Fibroblast of skin of left quadriceps (primary cell): ENCODE measurements at regions not wholly inside any gene's neighbourhood (a gene's known extent, or its start where the extent isn't known, plus 50 kb on each side); places are given as distances from the start of the nearest gene placed in this dataset.
A peak's percentile ranks its signal among the peaks of the same experiment; 100 is the strongest.
"Not testable (repeated sequence)": the region's sequence is repeated elsewhere in the genome, so short reads cannot be mapped to it uniquely, and the experiment has no call there.

Experiments used
- DNase-seq, 2 experiments: peaks; one replicate each; pipeline ENCODE4 v3.0.0-alpha.2; 2013; ENCODE audit warnings: low read depth in 2 of 2

GRCh38 chr10:6737080-6737641, 157.1 kb upstream of the PRKCQ start:
- no peak for DNase-seq

- DNase-seq = no peak
These were observed 154.2 kb upstream of the PRKCQ start for GRCh38 chr10:6734286-6734685.

GRCh38 chr10:6729861-6730344, 149.8 kb upstream of the PRKCQ start:
- DNase-seq = no peak

DNA sequence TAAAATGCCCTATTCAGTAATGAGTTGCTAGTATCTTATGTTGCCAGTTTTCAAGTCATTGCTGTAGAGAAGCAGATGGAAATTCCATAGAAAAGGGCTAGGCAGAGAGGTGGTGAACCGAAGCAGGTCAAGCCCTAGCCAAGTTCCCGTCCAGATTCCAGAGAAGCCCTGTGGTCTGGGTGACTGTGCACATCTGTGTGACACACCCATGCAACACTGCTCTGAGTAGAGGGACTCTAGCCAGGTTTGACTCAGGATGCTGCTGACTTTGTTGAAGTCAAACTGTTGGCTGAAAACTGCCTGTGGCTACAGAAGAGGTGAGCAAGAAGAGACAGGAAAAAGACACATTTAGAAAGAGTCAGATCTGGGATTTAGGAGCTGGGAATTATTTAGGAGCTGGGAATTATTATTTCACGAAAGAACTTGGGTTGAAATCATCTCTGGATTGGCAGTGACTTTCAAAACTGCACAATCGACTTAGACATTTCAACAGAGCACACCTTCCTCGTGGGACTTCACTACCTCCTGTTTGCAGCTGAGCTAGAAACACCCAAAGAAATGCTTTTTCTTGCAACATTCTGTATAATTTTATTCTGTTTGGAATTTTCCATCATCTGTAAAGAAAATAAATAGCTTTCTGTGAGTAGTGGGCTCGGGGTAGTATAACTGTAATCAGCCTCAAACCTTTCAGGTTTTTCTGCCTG, 149.1 kb upstream of the PRKCQ start:
- DNase-seq = no peak

- no peak for DNase-seq
These were observed 146.8 kb upstream of the PRKCQ start for GRCh38 chr10:6726924-6727323.

GRCh38 chr10:6722616-6723004, 142.5 kb upstream of the PRKCQ start:
- DNase-seq = peak; percentile 27 to 28

GRCh38 chr10:6721964-6722615, 142.0 kb upstream of the PRKCQ start:
- peak; percentile 90 for DNase-seq

DNA sequence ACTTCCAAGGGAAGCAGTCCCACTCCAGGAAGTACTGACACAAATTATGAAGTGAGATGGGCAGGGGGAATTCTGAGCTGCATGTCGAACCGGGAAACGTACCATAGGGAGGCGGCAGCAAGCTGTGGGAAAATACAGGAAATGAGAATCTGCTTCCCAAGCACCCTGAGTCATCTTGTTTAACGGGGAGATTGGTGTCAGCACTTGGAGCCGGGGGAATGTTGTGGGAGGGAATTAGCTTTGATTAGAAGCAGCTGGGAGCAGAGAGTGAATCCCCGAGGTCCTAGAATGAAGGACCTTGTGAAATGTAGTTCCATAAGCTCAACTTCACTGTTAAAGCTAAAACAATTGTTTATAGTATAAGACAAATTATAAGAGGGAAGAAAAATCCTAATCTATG, 141.4 kb upstream of the PRKCQ start:
- peak; percentile 96 to 97 for DNase-seq

DNA sequence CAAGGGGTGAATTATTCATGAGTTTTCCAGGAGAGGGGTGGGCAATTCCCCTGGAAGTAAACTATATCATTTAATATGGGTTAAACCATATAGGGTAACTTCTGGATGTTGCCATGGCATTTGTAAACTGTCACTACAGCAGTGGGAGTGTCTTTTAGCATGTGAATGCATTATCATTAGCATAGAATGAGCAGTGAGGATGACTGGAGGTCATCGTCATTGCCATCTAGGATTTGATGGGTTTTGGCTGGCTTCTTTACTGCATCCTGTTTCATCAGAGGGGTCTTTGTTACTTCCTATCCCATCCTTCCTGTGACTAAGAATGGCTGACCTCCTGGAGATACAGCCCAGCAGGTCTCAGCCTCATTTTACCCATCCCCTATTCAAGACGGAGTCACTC, 139.5 kb upstream of the PRKCQ start:
- DNase-seq = no peak

GRCh38 chr10:6718550-6718949, 138.5 kb upstream of the PRKCQ start:
- DNase-seq = no peak

GRCh38 chr10:6716516-6716915, 136.4 kb upstream of the PRKCQ start:
- DNase-seq = peak; percentile 57 to 63

DNA sequence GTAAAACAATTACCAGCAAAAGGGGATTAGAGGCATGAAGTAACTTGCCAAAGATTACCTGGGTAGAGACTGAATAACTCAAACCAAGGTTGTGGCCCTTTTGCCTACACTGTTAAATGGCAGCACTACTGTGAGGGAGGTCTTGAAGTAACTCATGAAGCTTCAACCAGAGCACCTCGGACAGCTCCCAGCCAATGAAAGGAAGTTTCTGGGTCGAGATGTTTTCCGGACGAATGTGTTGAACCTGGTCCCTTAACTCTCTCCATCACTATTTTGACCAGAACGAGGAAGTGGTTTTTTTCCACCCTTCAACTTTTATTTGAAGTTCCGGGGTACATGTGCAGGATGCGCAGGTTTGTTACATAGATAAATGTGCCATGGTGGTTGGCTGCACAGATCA, 133.6 kb upstream of the PRKCQ start:
- DNase-seq = no peak

DNA sequence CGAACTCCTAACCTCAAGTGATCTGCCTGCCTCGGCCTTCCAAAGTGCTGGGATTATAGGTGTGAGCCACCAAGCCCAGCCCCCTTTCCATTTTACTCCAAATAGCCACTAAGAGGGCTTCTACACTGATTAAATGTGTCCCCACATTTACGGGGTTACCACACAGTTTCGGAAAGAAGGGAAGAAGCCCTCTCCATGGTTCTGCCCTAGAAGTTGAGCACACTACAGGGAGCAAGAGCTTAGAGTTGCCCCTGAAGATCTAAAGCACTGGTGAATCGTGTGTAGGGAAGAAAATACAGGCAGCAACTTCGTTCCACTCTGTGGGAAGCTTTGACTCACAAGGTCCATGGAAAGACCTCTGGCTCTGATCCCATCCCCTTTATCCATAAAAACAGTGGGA, 133.0 kb upstream of the PRKCQ start:
- no peak for DNase-seq

DNA sequence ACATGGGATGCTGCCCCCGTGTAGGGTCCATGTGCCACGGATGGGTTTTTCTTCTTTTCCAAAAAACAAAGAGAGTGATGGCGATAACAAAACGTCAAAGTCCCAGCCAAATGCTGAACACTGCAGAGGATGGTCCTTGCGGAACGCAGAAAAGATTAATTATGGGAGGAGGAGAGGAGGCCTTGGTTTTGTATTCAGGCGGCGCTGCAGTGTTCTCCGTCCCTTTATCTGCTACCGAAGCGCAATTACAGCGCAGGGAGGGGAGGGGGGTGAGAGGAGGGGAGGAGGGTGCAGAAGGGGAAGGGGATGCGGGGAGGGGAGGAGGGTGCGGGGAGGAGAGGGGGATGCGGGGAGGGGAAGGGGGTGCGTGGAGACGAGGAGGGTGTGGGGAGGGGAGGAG, 131.8 kb upstream of the PRKCQ start:
- no peak for DNase-seq

DNA sequence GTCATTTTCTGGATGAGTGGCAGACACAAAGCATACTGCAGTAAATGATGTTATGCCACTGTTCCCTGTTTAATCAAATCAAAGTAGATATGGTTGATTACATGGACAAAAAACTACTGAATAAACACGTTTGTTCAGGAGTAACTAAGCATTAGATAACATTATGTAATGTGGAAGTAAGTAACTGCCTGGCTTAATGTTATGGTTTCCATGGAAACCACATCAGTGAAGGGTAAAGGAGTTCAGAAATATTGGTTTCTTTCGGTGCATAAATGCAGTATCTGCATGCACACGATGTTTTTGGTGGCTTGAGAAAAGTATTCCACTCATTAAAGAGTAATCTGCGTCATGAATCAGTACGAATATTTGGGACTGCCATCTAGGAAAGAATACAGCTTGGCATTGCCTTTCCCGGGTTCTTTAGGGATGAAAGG, 131.3 kb upstream of the PRKCQ start:
- no peak for DNase-seq

DNA sequence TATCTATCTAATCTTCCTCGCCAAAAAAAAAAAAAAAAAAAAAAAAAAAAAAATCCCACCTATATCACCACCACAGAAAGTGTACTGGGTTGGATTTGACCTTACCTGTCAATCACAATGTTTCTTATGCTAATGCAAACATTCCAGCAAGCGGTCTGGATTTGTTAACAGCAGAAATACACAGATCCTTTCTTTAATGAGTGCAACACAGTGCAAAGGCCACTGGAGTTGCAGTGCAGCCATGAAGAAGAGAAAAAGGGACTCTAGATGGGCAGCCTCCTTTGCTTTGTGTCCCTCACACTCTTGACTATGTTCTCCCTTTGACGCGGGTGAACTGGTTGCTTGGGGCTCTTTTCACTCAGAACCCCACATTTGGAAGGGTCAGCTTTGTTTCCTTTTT, 127.3 kb upstream of the PRKCQ start:
- DNase-seq = no peak

GRCh38 chr10:6706725-6707124, 126.6 kb upstream of the PRKCQ start:
- DNase-seq = no peak

- DNase-seq = no peak
These were observed 124.8 kb upstream of the PRKCQ start for GRCh38 chr10:6704896-6705295.

GRCh38 chr10:6702833-6703232, 122.8 kb upstream of the PRKCQ start:
- DNase-seq = not testable (repeated sequence)

- DNase-seq = no peak
These were observed 122.0 kb upstream of the PRKCQ start for GRCh38 chr10:6702030-6702429.

DNA sequence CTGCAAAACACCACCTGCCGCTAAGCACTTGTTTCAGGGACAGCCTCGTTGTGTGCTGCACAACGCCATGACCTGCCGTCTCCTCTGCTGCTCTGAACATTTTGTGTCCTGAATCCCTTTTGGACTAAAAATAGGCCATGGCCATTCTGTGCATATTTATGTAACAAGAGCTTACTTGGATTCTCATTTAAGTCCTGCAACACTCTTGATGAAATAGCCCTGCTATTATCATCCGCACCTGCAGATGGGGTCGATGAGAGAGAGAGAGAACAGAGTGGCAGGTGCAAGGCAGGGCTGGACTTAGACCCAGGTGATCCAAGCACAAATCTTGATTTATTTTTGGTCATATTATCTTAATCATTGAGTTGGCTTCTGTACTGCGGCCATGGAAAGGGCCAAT, 121.2 kb upstream of the PRKCQ start:
- DNase-seq = no peak

- no peak for DNase-seq
These were observed 120.0 kb upstream of the PRKCQ start for GRCh38 chr10:6700066-6700465.

DNA sequence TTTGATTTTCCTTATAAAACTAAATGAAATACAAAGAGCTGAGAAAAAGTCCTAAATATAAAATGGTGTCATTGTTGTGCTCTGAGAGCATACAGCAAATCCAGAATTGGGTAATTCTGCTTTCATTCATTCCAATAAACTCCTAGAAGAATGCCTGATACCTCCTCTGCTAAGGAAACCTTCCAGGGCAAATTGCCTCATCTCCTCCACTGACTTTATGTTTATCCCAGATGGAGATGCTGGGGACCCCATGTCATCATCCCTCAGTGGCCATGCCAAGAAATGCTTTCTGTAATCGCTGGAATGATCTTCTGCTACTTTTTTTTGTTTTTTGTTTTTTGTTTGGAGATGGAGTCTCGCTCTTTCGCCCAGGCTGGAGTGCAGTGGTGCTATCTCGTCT, 119.3 kb upstream of the PRKCQ start:
- DNase-seq = no peak
